IMR-90 (cell line): ENCODE measurements at regions not wholly inside any gene's neighbourhood (a gene's known extent, or its start where the extent isn't known, plus 50 kb on each side); places are given as distances from the start of the nearest gene placed in this dataset.

ENCODE experiments used
- ATAC-seq: fragments of 200-7000 bp; cut with Tn5 transposase; 2 replicates; pipeline ENCODE4 v1.9.1; 2020; ENCODE audit warnings: low read depth, mild to moderate bottlenecking, moderate library complexity
- BruUV-seq: library from RNA; stranded (reverse); fragments of 400-500 nt; replicated peaks from 2 replicates; lab custom pipeline; 2021; lab: Mats Ljungman, UMichigan
- CTCF ChIA-PET: fragments of 300-600 bp; formaldehyde crosslinking; extraction: SDS; loops from one replicate; lab custom pipeline; 2021; ENCODE audit warnings: antibody characterized with exemption; lab: Yijun Ruan, JAX
- POLR2A ChIA-PET: fragments of 300-600 bp; sonication (Branson Sonifier 250); formaldehyde crosslinking; loops from one replicate; lab custom pipeline; 2022; ENCODE audit warnings: antibody characterized with exemption; ENCODE audit not compliant: unreplicated experiment; lab: Charles Lee
- DNase-seq: peaks from one replicate; pipeline ENCODE4 v3.0.0; 2013
- H2AFZ ChIP-seq: replicated peaks from 2 replicates; pipeline ENCODE3; 2013; ENCODE audit warnings: low read length, mild to moderate bottlenecking; ENCODE audit not compliant: poor library complexity
- H2AK5ac ChIP-seq: 2 replicates; pipeline ENCODE4 v1.6.1; 2013; ENCODE audit warnings: low read depth, low read length, inconsistent platforms
- H2AK9ac ChIP-seq: replicated peaks from 2 replicates; pipeline ENCODE3; 2013; ENCODE audit warnings: mild to moderate bottlenecking, low read depth, low read length, moderate library complexity; ENCODE audit not compliant: poor library complexity
- H2BK120ac ChIP-seq: 2 replicates; pipeline ENCODE4 v1.6.1; 2013; ENCODE audit warnings: low read depth, low read length, inconsistent platforms
- H2BK15ac ChIP-seq: 3 replicates; pipeline ENCODE4 v1.6.1; 2013; ENCODE audit warnings: low read depth, low read length, inconsistent platforms
- H2BK20ac ChIP-seq: 2 replicates; pipeline ENCODE4 v1.6.1; 2013; ENCODE audit warnings: low read depth, mild to moderate bottlenecking, inconsistent platforms, low read length, moderate library complexity
- H2BK5ac ChIP-seq: 2 replicates; pipeline ENCODE4 v1.6.1; 2013; ENCODE audit warnings: mild to moderate bottlenecking, low read depth, low read length, inconsistent platforms; ENCODE audit not compliant: poor library complexity, severe bottlenecking
- H3K14ac ChIP-seq: replicated peaks from 2 replicates; pipeline ENCODE4 v1.6.1; 2013; ENCODE audit warnings: low read depth, low read length, inconsistent platforms
- H3K18ac ChIP-seq: 2 replicates; pipeline ENCODE4 v1.6.1; 2013; ENCODE audit warnings: low read depth, low read length, control low read depth
- H3K23ac ChIP-seq: 2 replicates; pipeline ENCODE4 v1.6.1; 2013; ENCODE audit warnings: low read depth, low read length, inconsistent platforms
- H3K27ac ChIP-seq: 2 replicates; pipeline ENCODE4 v1.5.1; 2013; ENCODE audit warnings: mild to moderate bottlenecking, control low read depth, low read length; ENCODE audit not compliant: insufficient read depth
- H3K27me3 ChIP-seq: 2 replicates; pipeline ENCODE4 v1.6.1; 2013; ENCODE audit warnings: low read length; ENCODE audit not compliant: control insufficient read depth, insufficient read depth
- H3K36me3 ChIP-seq: 2 replicates; pipeline ENCODE4 v1.6.1; 2013; ENCODE audit warnings: low read length, mixed read lengths; ENCODE audit not compliant: control insufficient read depth, insufficient read depth
- H3K4ac ChIP-seq: 2 replicates; pipeline ENCODE4 v1.6.1; 2013; ENCODE audit warnings: low read depth, low read length, inconsistent platforms
- H3K4me1 ChIP-seq: 2 replicates; pipeline ENCODE4 v1.6.1; 2013; ENCODE audit warnings: low read length, mixed read lengths; ENCODE audit not compliant: control insufficient read depth, insufficient read depth
- H3K4me2 ChIP-seq: 2 replicates; pipeline ENCODE4 v1.6.1; 2013; ENCODE audit warnings: low read depth, mild to moderate bottlenecking, control low read depth, low read length, moderate library complexity
- H3K4me3 ChIP-seq: 2 replicates; pipeline ENCODE4 v1.5.1; 2013; ENCODE audit warnings: low read depth, mild to moderate bottlenecking, control low read depth, low read length, moderate library complexity; ENCODE audit not compliant: insufficient read depth
- H3K56ac ChIP-seq: 2 replicates; pipeline ENCODE4 v1.6.1; 2013; ENCODE audit warnings: low read length, inconsistent platforms; ENCODE audit not compliant: insufficient read depth; ENCODE audit errors: extremely low read depth
- H3K79me1 ChIP-seq, 2 experiments: 2 replicates each; pipeline ENCODE4 v1.6.1; 2013; ENCODE audit warnings: low read length in 2 of 2, inconsistent platforms in 1 of 2, low read depth in 1 of 2
- H3K9ac ChIP-seq: 2 replicates; pipeline ENCODE4 v1.6.1; 2013; ENCODE audit warnings: low read depth, low read length, control low read depth
- H3K9me1 ChIP-seq: 2 replicates; pipeline ENCODE4 v1.6.1; 2013; ENCODE audit warnings: low read length, inconsistent platforms; ENCODE audit not compliant: insufficient read depth
- H3K9me3 ChIP-seq: 2 replicates; pipeline ENCODE4 v1.6.1; 2013; ENCODE audit warnings: low read length; ENCODE audit not compliant: control insufficient read depth, insufficient read depth
- H4K20me1 ChIP-seq: 2 replicates; pipeline ENCODE4 v1.6.1; 2013; ENCODE audit warnings: low read length, inconsistent platforms; ENCODE audit not compliant: insufficient read depth
- H4K5ac ChIP-seq: 2 replicates; pipeline ENCODE4 v1.6.1; 2013; ENCODE audit warnings: mild to moderate bottlenecking, low read depth, low read length, control low read depth
- H4K8ac ChIP-seq, 2 experiments: 2 replicates each; pipeline ENCODE4 v1.6.1; 2013; ENCODE audit warnings: low read depth in 2 of 2, low read length in 2 of 2, control low read depth in 1 of 2, inconsistent platforms in 1 of 2
- H4K91ac ChIP-seq: 2 replicates; pipeline ENCODE4 v1.6.1; 2013; ENCODE audit warnings: low read depth, low read length, inconsistent platforms; ENCODE audit not compliant: insufficient read depth
- BHLHE40 ChIP-seq: fragments of 150-350 bp; IDR thresholded peaks from 2 replicates; pipeline ENCODE4 v1.6.1; 2016; ENCODE audit warnings: mild to moderate bottlenecking, low read depth, low read length
- CTCF ChIP-seq: conservative IDR thresholded peaks from 2 replicates; pipeline ENCODE4 v1.5.1; 2012; ENCODE audit warnings: mild to moderate bottlenecking, low read depth, low read length, improper control_type of control experiment
- FOS ChIP-seq: fragments of 150-350 bp; IDR thresholded peaks from 2 replicates; pipeline ENCODE4 v1.6.1; 2016; ENCODE audit warnings: low read depth, low read length
- NFE2L2 ChIP-seq: fragments of 150-350 bp; IDR thresholded peaks from 2 replicates; pipeline ENCODE4 v1.6.1; 2016; ENCODE audit warnings: low read depth, mild to moderate bottlenecking, low read length
- SMC3 ChIP-seq: fragments of 150-350 bp; IDR thresholded peaks from 2 replicates; pipeline ENCODE4 v1.6.1; 2016; ENCODE audit warnings: low read depth, mild to moderate bottlenecking, antibody characterized with exemption, low read length, moderate library complexity
- WGBS, 2 experiments: methylation state at CpG; one replicate each; pipeline versions ENCODE4 v1.1.5 to v1.1.7; 2013; ENCODE audit warnings: missing lambda C conversion rate in 2 of 2; ENCODE audit not compliant: insufficient read length in 1 of 2; ENCODE audit errors: extremely low coverage in 2 of 2; 5-methylcytosine and 5-hydroxymethylcytosine counted together
- dilution Hi-C: fragments of 300-500 bp; cut with HindIII; formaldehyde crosslinking; loops from one replicate; pipeline ENCODE4 v1.14.3; 2018; ENCODE audit warnings: low sequenced_read_pairs; ENCODE audit not compliant: unreplicated experiment
- in situ Hi-C: fragments of 300-500 bp; cut with MboI; formaldehyde crosslinking; loops from 3 replicates; pipeline ENCODE4 v1.14.3; 2019; ENCODE audit warnings: low sequenced_read_pairs, inconsistent platforms, mixed read lengths
- intact Hi-C: fragments of 100-400 bp; cut with micrococcal nuclease; formaldehyde crosslinking; loops from 2 replicates; pipeline ENCODE4 v1.10.0; 2022
- TF ChIP-seq, protein P1 (sequence below): fragments of 150-350 bp; IDR thresholded peaks from 2 replicates; pipeline ENCODE4 v1.6.1; 2016; ENCODE audit warnings: low read depth, mild to moderate bottlenecking, low read length, moderate library complexity, borderline replicate concordance

GRCh38 chr11:23520226-23520960, 660.1 kb upstream of the CCDC179 start:
- Histone ChIP-seq H2AK9ac (no peak overlapping the region), H3K27ac (no peak overlapping the region), H2BK5ac (no peak overlapping the region), H2BK20ac (no peak overlapping the region), H2AK5ac (no peak overlapping the region), H3K4me2 (no peak overlapping the region), H3K36me3 (no peaks in the 10 kb centered on the region), H3K9ac (no peak overlapping the region), H3K14ac (no peak overlapping the region), H3K18ac (no peak overlapping the region), H2BK15ac (no peak overlapping the region), H3K9me3 (no peaks in the 10 kb centered on the region), H3K4me1 (no peaks in the 10 kb centered on the region), H3K56ac (no peak overlapping the region), H4K20me1 (no peaks in the 10 kb centered on the region), H2BK120ac (no peak overlapping the region), H3K4me3 (no peak overlapping the region), H3K27me3 (no peaks in the 10 kb centered on the region), H3K9me1 (no peaks in the 10 kb centered on the region), H3K4ac (no peak overlapping the region), H4K91ac (no peak overlapping the region), H2AFZ (peak overlapping the region; percentile 51), H4K5ac (no peak overlapping the region), H3K79me1 (no peaks in the 10 kb centered on the region), H3K23ac (no peak overlapping the region), H4K8ac (no peak overlapping the region)
- 90% methylated on average over 2 of the region's 11 CpGs; no CpG with 5 or more reads in 1 of the 2 experiments for WGBS, 2 experiments
- intact Hi-C loops: loop anchor here (10.0 kb wide), 1 partner anchor 56 kb away; no protein-coding TSS in a partner anchor
- DNase-seq: no peak
- TF ChIP-seq FOS: no peak
- TF ChIP-seq BHLHE40: no peak
- TF ChIP-seq SMC3: no peak
- no peak for TF ChIP-seq CTCF
- TF ChIP-seq NFE2L2: no peak
- TF ChIP-seq, protein P1, sequence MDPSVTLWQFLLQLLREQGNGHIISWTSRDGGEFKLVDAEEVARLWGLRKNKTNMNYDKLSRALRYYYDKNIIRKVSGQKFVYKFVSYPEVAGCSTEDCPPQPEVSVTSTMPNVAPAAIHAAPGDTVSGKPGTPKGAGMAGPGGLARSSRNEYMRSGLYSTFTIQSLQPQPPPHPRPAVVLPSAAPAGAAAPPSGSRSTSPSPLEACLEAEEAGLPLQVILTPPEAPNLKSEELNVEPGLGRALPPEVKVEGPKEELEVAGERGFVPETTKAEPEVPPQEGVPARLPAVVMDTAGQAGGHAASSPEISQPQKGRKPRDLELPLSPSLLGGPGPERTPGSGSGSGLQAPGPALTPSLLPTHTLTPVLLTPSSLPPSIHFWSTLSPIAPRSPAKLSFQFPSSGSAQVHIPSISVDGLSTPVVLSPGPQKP: no peak
- in situ Hi-C loops: no loop called here
- no TSS peak for BruUV-seq
- POLR2A ChIA-PET: no interaction called here
- ATAC-seq: no peak
- CTCF ChIA-PET: no interaction called here
- dilution Hi-C loops: no loop called here
